NCI-H345 (cell line): ENCODE measurements at regions not wholly inside any gene's neighbourhood (a gene's known extent, or its start where the extent isn't known, plus 50 kb on each side); places are given as distances from the start of the nearest gene placed in this dataset.
A peak's percentile ranks its signal among the peaks of the same experiment; 100 is the strongest.

ENCODE experiments used
- DNase-seq: peaks from one replicate; lab custom pipeline; 2025; lab: John Stamatoyannopoulos, UW

- no peak for DNase-seq
Measured at GRCh38 chrX:124836786-124837185, 482.9 kb upstream of the TEX13C start.

GRCh38 chrX:124842205-124842604 is 477.5 kb upstream of the TEX13C start:
- no peak for DNase-seq

- no peak for DNase-seq
Measured at GRCh38 chrX:124860736-124861135, 458.9 kb upstream of the TEX13C start.

- no peak for DNase-seq
Measured at GRCh38 chrX:124862301-124862700, 457.4 kb upstream of the TEX13C start.

GRCh38 chrX:124863303-124863702 is 456.4 kb upstream of the TEX13C start:
- DNase-seq = no peak

GRCh38 chrX:124887572-124887971 is 432.1 kb upstream of the TEX13C start:
- no peak for DNase-seq

GRCh38 chrX:124895947-124896346 is 423.7 kb upstream of the TEX13C start:
- no peak for DNase-seq

- DNase-seq = no peak
Measured at GRCh38 chrX:124902953-124903352, 416.7 kb upstream of the TEX13C start.

GRCh38 chrX:124910611-124911010 is 409.1 kb upstream of the TEX13C start:
- no peak for DNase-seq

- no peak for DNase-seq
Measured at GRCh38 chrX:124917011-124917410, 402.7 kb upstream of the TEX13C start.

- no peak for DNase-seq
Measured at GRCh38 chrX:124925681-124926080, 394.0 kb upstream of the TEX13C start.

GRCh38 chrX:124931241-124931640 is 388.4 kb upstream of the TEX13C start:
- peak; percentile 25 for DNase-seq

- no peak for DNase-seq
Measured at GRCh38 chrX:124931958-124932357, 387.7 kb upstream of the TEX13C start.

GRCh38 chrX:124938715-124939114 is 381.0 kb upstream of the TEX13C start:
- DNase-seq = no peak

GRCh38 chrX:124940531-124940930 is 379.1 kb upstream of the TEX13C start:
- DNase-seq = no peak

GRCh38 chrX:124954402-124954801 is 365.3 kb upstream of the TEX13C start:
- no peak for DNase-seq

GRCh38 chrX:124960454-124960853 is 359.2 kb upstream of the TEX13C start:
- DNase-seq = no peak

- no peak for DNase-seq
Measured at GRCh38 chrX:124963717-124964116, 356.0 kb upstream of the TEX13C start, which contains the start of gene TENM1. TSS of gene TENM1 (minus strand) at chrX:124963817.

GRCh38 chrX:124975456-124975855 is 344.2 kb upstream of the TEX13C start:
- DNase-seq = no peak

GRCh38 chrX:124981420-124981819 is 338.3 kb upstream of the TEX13C start:
- no peak for DNase-seq

GRCh38 chrX:124984140-124984813 is 335.4 kb upstream of the TEX13C start:
- DNase-seq = no peak

- no peak for DNase-seq
Measured at GRCh38 chrX:124986284-124986683, 333.4 kb upstream of the TEX13C start.

GRCh38 chrX:124993735-124994134 is 325.9 kb upstream of the TEX13C start:
- DNase-seq = no peak

- DNase-seq = no peak
Measured at GRCh38 chrX:124994404-124994803, 325.3 kb upstream of the TEX13C start.
